ENCODE measurements at regions not wholly inside any gene's neighbourhood (a gene's known extent, or its start where the extent isn't known, plus 50 kb on each side); places are given as distances from the start of the nearest gene placed in this dataset.

DNA sequence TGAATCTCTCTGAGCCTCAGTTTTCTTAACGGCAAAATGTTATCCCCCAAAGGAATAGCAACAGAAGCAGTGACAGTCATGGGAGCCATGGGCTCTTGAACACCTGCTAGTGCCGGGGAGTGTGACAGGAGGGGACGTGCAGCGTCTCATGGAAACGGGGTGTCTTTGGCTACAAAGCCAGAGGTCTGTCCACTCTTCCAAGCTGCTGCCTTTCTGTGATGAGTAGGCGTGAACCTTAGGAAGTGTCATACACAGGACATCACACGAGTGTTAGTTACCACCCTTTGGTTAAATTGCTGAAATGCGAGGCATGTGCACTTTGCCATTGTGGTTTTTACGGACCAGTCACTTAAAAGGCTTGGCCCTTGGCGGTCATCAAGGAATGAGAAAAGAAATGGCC is 93.4 kb downstream of the IRF8 start:
- TF ChIP-seq, protein P1, sequence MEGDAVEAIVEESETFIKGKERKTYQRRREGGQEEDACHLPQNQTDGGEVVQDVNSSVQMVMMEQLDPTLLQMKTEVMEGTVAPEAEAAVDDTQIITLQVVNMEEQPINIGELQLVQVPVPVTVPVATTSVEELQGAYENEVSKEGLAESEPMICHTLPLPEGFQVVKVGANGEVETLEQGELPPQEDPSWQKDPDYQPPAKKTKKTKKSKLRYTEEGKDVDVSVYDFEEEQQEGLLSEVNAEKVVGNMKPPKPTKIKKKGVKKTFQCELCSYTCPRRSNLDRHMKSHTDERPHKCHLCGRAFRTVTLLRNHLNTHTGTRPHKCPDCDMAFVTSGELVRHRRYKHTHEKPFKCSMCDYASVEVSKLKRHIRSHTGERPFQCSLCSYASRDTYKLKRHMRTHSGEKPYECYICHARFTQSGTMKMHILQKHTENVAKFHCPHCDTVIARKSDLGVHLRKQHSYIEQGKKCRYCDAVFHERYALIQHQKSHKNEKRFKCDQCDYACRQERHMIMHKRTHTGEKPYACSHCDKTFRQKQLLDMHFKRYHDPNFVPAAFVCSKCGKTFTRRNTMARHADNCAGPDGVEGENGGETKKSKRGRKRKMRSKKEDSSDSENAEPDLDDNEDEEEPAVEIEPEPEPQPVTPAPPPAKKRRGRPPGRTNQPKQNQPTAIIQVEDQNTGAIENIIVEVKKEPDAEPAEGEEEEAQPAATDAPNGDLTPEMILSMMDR (IDR thresholded peaks at IDR 0.05), result no peak
- no peak for TF ChIP-seq EZH2 (IDR thresholded peaks at IDR 0.05)
- no peak for TF ChIP-seq EZH2phosphoT487 (IDR thresholded peaks at IDR 0.05)

Measured in neural progenitor cell (in vitro differentiated cells).